BLaER1 treated with 17β-estradiol and CSF1 and Interleukin-3, amounts not matched to agents 10 nM and 100 nM (cell line): ENCODE measurements at regions not wholly inside any gene's neighbourhood (a gene's known extent, or its start where the extent isn't known, plus 50 kb on each side); places are given as distances from the start of the nearest gene placed in this dataset.

Experiments used
- H3K27ac ChIP-seq, 11 experiments: shearing (Covaris generic); formaldehyde crosslinking; 2 replicates each; pipeline ENCODE4 v1.8.1; 2022
- H3K27me3 ChIP-seq, 11 experiments: shearing (Covaris generic); formaldehyde crosslinking; 2 replicates each; pipeline ENCODE4 v1.8.1; 2022
- H3K36me3 ChIP-seq, 11 experiments: shearing (Covaris generic); formaldehyde crosslinking; 2 replicates each; pipeline ENCODE4 v1.8.1; 2022
- H3K4me1 ChIP-seq, 10 experiments: shearing (Covaris generic); formaldehyde crosslinking; 2 replicates each; pipeline ENCODE4 v1.8.1; 2022
- H3K4me2 ChIP-seq, 11 experiments: shearing (Covaris generic); formaldehyde crosslinking; 2 replicates each; pipeline ENCODE4 v1.8.1; 2022
- H3K4me3 ChIP-seq, 10 experiments: shearing (Covaris generic); formaldehyde crosslinking; 2 replicates each; pipeline ENCODE4 v1.8.1; 2022
- H3K9ac ChIP-seq, 11 experiments: shearing (Covaris generic); formaldehyde crosslinking; 2 replicates each; pipeline ENCODE4 v1.8.1; 2022
- H3K9me3 ChIP-seq, 11 experiments: shearing (Covaris generic); formaldehyde crosslinking; replicated peaks in 1 of 11; 2 replicates each; pipeline ENCODE4 v1.8.1; 2022
- H4K20me1 ChIP-seq, 11 experiments: shearing (Covaris generic); formaldehyde crosslinking; 2 replicates each; pipeline ENCODE4 v1.8.1; 2022
- Cebpa-rat ChIP-seq, 11 experiments: shearing (Covaris generic); IDR thresholded peaks; 2 replicates each; pipeline ENCODE4 v1.8.1; 2022

DNA sequence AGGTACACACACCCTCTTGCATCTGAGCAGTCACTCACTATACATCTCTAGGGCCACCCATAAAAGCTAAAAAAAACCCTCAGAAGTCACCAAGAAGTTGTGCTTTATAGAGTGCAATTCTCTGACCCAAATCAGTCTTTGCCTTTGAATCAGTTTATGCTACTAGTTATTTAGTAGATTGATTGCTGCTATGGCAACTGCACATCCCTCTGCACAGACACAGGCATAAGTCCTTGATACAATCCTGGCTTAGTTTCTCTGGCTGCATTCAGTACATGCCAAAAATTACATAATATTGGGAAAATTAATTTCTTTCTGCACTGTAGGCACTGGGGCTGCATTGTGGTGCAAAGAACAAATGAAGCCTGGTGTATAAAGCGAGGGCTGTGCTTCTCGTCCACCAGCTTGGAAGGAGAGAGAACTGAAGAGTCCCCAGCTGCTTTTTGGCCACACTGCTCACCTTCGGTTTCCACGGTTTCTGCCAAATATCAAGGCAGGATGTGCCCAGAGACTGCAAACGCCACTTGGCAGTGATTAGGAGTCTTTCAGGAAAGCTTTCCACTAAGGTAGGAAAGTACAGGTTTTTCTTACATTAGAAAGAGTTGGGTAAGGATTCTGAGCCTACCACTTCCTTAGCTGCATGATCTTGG, 258.4 kb downstream of the ELAVL2 start:
- H3K4me2 ChIP-seq = no peak overlapping the region
- H3K9me3 ChIP-seq = no peaks in the 10 kb centered on the region; a peak in 1 of 22 replicates
- no peak overlapping the region for H3K9ac ChIP-seq
- no peak for TF ChIP-seq Cebpa-rat (IDR thresholded peaks at IDR 0.05)
- no peak overlapping the region for H3K27ac ChIP-seq
- H4K20me1 ChIP-seq = no peaks in the 10 kb centered on the region
- no peaks in the 10 kb centered on the region for H3K27me3 ChIP-seq
- H3K4me3 ChIP-seq = no peak overlapping the region
- H3K36me3 ChIP-seq = no peaks in the 10 kb centered on the region
- H3K4me1 ChIP-seq = no peaks in the 10 kb centered on the region

DNA sequence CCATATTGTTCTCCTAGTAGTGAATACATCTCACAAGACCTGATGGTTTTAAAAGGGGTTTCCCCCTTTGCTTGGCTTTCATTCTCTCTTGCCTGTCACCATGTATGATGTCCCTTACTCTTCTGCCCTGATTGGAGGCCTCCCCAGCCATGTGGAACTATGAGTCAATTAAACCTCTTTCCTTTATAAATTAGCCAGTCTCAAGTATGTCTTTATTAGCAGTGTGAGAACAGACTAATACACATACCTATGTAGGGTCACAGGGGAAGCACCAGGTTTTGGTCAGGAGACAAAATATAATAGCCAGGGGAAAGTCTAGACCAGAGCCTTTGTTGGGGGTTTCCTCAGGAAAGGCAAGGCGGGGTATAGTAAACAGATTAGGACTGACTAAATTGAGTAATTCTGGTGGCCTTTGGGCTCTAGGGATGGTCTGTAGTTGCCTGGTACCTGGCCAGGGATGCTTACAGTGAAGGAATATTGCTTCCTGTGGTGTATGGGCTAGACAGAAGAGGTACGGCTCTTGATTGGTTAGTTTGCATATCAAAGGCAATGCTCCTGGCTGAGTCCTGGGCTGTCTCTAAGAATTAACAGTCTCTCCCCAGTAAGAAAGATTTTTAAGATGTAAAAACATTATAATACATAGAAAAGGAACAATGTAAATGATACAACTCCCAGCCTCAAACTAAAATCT, 254.5 kb downstream of the ELAVL2 start:
- Histone ChIP-seq H3K36me3 (no peaks in the 10 kb centered on the region), H3K9ac (no peak overlapping the region)
- TF ChIP-seq Cebpa-rat (IDR thresholded peaks at IDR 0.05) = no peak

DNA sequence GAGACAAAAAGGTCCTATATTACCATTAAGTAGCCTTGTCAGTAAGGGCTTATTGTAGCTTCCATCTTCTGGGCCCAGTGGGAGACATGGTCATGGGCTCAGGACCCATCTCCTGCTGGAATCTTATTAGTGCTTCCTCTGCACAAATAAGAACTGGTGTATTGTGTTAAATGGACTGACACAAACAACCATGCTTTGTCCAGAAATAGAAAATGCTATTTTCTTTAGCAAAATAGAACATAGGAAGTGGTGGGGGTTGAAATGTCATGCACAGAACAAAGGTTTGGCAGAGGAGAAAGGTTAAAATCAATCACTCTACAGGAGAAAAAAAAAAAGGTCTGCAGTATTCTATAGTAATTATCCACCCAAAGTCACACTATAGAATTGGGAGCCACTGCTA, 252.2 kb downstream of the ELAVL2 start:
- Histone ChIP-seq H4K20me1 (no peaks in the 10 kb centered on the region), H3K4me2 (peak overlapping the region in 4 of 11 experiments; percentile 3 to 15 (median 14); a peak in 4 of 22 replicates), H3K27me3 (no peaks in the 10 kb centered on the region), H3K27ac (no peak overlapping the region), H3K9ac (no peak overlapping the region), H3K9me3 (no peaks in the 10 kb centered on the region; a peak in 1 of 22 replicates), H3K4me3 (no peak overlapping the region), H3K4me1 (peaks cover 0 to 7% (median 0%) of the 10 kb centered on the region in 10 experiments; a peak in 6 of 20 replicates), H3K36me3 (no peaks in the 10 kb centered on the region)
- no peak for TF ChIP-seq Cebpa-rat (IDR thresholded peaks at IDR 0.05)

More for the DNA sequence above, 254.5 kb downstream of the ELAVL2 start:
- Histone ChIP-seq H4K20me1 (no peaks in the 10 kb centered on the region), H3K27ac (no peak overlapping the region), H3K4me3 (no peak overlapping the region), H3K9me3 (no peaks in the 10 kb centered on the region; a peak in 1 of 22 replicates), H3K4me1 (peaks cover 0 to 7% (median 0%) of the 10 kb centered on the region in 10 experiments; a peak in 6 of 20 replicates), H3K4me2 (no peak overlapping the region), H3K27me3 (no peaks in the 10 kb centered on the region)

DNA sequence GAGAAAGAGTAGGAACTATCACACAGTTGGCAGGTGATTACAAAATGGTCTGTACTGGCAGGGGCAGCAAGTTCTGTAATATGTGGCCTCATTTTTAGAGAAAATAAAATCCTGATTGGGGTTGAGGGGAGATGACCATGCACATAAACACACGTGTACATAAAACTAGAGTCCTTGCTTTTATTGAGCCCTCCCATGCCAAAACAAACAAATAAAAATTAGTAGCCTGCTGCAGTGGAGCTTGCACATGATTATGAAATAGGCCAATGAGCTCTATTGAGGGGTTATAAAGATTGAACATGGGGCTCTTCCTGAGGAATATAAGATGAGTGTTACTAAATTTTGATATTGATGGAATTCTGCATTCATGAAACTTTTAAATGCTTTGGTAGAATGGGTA, 248.4 kb downstream of the ELAVL2 start:
- no peak overlapping the region for H3K4me2 ChIP-seq
- H3K27me3 ChIP-seq = no peaks in the 10 kb centered on the region
- no peaks in the 10 kb centered on the region for H4K20me1 ChIP-seq
- H3K4me3 ChIP-seq = no peak overlapping the region
- no peaks in the 10 kb centered on the region for H3K36me3 ChIP-seq
- H3K9me3 ChIP-seq = peaks cover 0 to 19% (median 0%) of the 10 kb centered on the region in 11 experiments; a peak in 2 of 22 replicates
- H3K4me1 ChIP-seq = peaks cover 4 to 26% (median 19%) of the 10 kb centered on the region in 10 experiments; a peak in 17 of 20 replicates
- no peak for TF ChIP-seq Cebpa-rat (IDR thresholded peaks at IDR 0.05)
- no peak overlapping the region for H3K27ac ChIP-seq
- no peak overlapping the region for H3K9ac ChIP-seq

DNA sequence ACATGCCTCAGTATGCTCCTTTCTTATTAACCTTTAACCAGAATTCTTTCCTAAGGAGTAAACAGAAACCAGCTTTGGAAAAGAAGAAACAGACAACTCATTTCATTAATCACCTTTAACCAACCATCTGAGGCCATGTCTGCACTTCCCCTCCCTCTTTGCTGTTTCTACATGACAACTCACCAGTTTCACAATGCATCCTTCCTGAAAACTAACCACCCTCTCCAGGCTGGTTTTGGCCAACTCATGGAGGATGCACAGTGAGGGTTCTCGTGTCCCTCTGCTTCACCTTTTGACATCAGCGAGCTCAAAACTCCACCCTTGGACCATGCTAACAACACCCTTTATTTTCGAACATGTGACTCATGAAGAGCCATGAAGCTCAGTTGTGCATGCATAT, 244.1 kb downstream of the ELAVL2 start:
- TF ChIP-seq Cebpa-rat (IDR thresholded peaks at IDR 0.05) = peak in 4 of 11 experiments; percentile 27 to 72 (median 56); a peak in 6 of 22 replicates
- Histone ChIP-seq H4K20me1 (no peaks in the 10 kb centered on the region), H3K27ac (peak overlapping the region in 7 of 11 experiments; percentile 45 to 81 (median 69); a peak in 14 of 22 replicates), H3K4me1 (peaks cover 18 to 54% (median 37%) of the 10 kb centered on the region in 10 experiments), H3K36me3 (no peaks in the 10 kb centered on the region), H3K9ac (peak overlapping the region in 2 of 11 experiments; percentile 24 to 45; a peak in 2 of 22 replicates), H3K27me3 (no peaks in the 10 kb centered on the region), H3K4me3 (no peak overlapping the region), H3K9me3 (peaks cover 0 to 24% (median 0%) of the 10 kb centered on the region in 11 experiments; a peak in 2 of 22 replicates), H3K4me2 (peak overlapping the region; percentile 17 to 68 (median 44); a peak in 17 of 22 replicates)

DNA sequence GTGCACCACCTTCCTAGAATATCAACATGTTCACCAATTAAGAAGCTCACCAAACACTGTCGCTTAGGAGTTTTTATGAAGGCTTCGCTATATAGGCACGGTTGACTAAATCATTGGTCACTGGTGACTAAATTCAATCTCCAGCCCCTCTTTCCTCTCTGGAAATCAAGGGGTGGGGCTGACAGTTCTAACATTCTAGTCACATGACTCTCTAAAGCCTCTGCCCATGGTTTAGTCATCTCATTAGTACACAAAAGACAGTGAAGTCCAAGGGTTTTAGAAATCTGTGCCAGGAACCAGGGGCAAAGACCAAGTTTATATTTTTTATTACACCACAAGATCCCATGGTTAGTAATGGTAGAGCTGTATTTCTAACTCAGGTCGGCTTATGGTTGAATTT, 243.2 kb downstream of the ELAVL2 start:
- Histone ChIP-seq H3K9me3 (peaks cover 0 to 24% (median 0%) of the 10 kb centered on the region in 11 experiments; a peak in 2 of 22 replicates), H3K27me3 (no peaks in the 10 kb centered on the region), H3K27ac (peak overlapping the region in 8 of 11 experiments; percentile 20 to 81 (median 68); a peak in 13 of 22 replicates), H3K9ac (no peak overlapping the region; a peak in 1 of 22 replicates), H4K20me1 (no peaks in the 10 kb centered on the region), H3K4me1 (peaks cover 27 to 63% (median 46%) of the 10 kb centered on the region in 10 experiments), H3K4me2 (peak overlapping the region in 7 of 11 experiments; percentile 17 to 68 (median 46); a peak in 11 of 22 replicates), H3K36me3 (no peaks in the 10 kb centered on the region), H3K4me3 (no peak overlapping the region)
- no peak for TF ChIP-seq Cebpa-rat (IDR thresholded peaks at IDR 0.05)

DNA sequence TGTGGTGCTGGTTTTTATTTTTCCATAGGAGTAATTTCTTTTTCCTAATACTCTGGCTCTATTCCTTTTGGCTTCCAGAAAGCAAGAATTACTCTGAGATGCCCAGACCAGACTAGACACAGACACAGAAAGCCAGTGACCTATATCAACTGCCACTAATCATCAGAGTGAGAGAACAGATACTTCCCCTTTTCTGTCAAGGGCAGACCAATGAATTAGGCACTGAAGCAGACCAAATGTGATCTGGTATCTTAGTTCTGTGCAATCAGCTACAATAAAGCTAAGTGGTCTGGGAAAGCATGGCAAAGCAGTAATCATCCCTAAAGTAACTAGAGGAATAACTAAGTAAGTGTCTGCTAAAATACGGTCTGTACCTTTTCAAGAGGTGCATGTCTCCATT, 239.1 kb downstream of the ELAVL2 start:
- Histone ChIP-seq H3K4me1 (peaks cover 54 to 76% (median 62%) of the 10 kb centered on the region in 10 experiments), H3K27me3 (no peaks in the 10 kb centered on the region), H3K36me3 (no peaks in the 10 kb centered on the region), H3K27ac (peak overlapping the region; percentile 10 to 76 (median 65); a peak in 19 of 22 replicates), H3K9ac (peak overlapping the region in 9 of 11 experiments; percentile 29 to 55 (median 44); a peak in 15 of 22 replicates), H3K9me3 (peaks cover 0 to 11% (median 0%) of the 10 kb centered on the region in 11 experiments; a peak in 2 of 22 replicates), H3K4me2 (peak overlapping the region; percentile 65 to 81 (median 73)), H3K4me3 (no peak overlapping the region; a peak in 1 of 20 replicates), H4K20me1 (no peaks in the 10 kb centered on the region)
- no peak for TF ChIP-seq Cebpa-rat (IDR thresholded peaks at IDR 0.05)

DNA sequence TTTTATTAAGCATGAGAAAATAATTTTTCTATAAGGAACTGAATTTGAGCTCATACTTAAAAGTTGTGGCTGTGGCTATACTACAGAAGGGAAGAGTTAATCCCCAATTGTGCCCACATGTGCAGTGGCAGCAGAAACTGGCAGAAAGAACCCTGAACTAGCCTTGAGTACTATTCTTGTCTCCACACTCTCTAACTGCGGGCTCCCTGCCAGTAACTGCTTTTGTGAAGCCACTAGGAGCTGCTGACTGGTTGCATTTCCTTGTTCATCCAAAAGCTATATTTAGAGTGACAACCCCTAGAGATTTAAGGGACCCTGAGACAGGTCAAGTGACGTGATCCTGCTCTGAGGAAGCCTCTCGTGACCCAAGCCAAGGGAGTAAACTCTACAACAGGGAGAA, 238.6 kb downstream of the ELAVL2 start:
- peak overlapping the region in 9 of 11 experiments; percentile 29 to 55 (median 44); a peak in 14 of 22 replicates for H3K9ac ChIP-seq
- peak overlapping the region; percentile 10 to 76 (median 65); a peak in 21 of 22 replicates for H3K27ac ChIP-seq

DNA sequence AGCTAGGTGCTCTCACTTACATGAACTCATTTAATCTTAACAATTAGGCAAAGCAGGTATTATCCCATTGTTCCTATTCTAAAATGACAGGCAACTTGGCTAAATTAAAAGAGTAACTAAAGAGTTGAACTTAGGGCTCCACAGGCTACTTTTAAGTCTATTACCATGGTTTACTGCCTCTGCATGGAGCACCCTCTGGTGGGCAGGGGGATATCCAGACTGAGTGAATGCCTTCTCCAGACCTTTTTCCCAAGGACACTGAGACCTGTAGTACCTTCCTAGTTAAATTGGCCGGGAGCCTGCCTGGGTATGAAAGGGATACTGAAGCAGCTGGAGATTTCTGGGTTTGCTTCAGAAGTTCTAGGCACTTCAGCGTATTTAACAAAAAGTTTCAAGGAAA, 238.1 kb downstream of the ELAVL2 start:
- Histone ChIP-seq H3K36me3 (no peaks in the 10 kb centered on the region), H3K27ac (peak overlapping the region in 10 of 11 experiments; percentile 21 to 76 (median 66); a peak in 20 of 22 replicates), H3K4me1 (peaks cover 45 to 68% (median 55%) of the 10 kb centered on the region in 10 experiments), H3K9me3 (peaks cover 0 to 2% (median 0%) of the 10 kb centered on the region in 11 experiments; a peak in 1 of 22 replicates), H4K20me1 (no peaks in the 10 kb centered on the region), H3K9ac (peak overlapping the region in 2 of 11 experiments; percentile 29 to 37; a peak in 1 of 22 replicates), H3K27me3 (no peaks in the 10 kb centered on the region), H3K4me2 (peak overlapping the region; percentile 65 to 81 (median 73)), H3K4me3 (no peak overlapping the region)
- TF ChIP-seq Cebpa-rat (IDR thresholded peaks at IDR 0.05) = no peak

More for the DNA sequence above, 238.6 kb downstream of the ELAVL2 start:
- Histone ChIP-seq H3K4me3 (no peak overlapping the region; a peak in 1 of 20 replicates), H3K4me1 (peaks cover 50 to 72% (median 57%) of the 10 kb centered on the region in 10 experiments), H3K9me3 (peaks cover 0 to 7% (median 0%) of the 10 kb centered on the region in 11 experiments; a peak in 1 of 22 replicates), H3K27me3 (no peaks in the 10 kb centered on the region), H3K36me3 (no peaks in the 10 kb centered on the region), H4K20me1 (no peaks in the 10 kb centered on the region), H3K4me2 (peak overlapping the region; percentile 65 to 81 (median 73))
- no peak for TF ChIP-seq Cebpa-rat (IDR thresholded peaks at IDR 0.05)
